ENCODE measurements at regions not wholly inside any gene's neighbourhood (a gene's known extent, or its start where the extent isn't known, plus 50 kb on each side); places are given as distances from the start of the nearest gene placed in this dataset.
A peak's percentile ranks its signal among the peaks of the same experiment; 100 is the strongest.

DNA sequence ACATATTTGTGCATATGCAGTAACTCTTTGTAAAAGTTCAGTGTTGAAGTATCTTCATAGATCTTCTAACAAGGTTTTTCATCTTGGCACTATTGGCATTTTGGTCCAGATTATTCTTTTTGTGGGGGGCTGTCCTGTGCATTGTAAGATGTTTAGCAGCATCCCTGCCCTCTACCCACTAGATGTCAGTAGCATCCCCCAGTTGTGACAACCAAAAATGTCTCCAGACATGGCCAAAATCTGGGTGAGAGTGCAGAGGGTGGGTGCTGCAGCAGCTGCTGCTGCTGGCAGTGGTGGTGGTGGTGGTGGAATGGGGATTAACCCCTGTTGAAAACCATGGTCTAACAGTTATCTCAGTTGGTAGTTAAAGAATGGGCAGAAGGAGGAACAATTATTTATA is 370.0 kb downstream of the GPAT3 start:
- TF ChIP-seq, protein P1, sequence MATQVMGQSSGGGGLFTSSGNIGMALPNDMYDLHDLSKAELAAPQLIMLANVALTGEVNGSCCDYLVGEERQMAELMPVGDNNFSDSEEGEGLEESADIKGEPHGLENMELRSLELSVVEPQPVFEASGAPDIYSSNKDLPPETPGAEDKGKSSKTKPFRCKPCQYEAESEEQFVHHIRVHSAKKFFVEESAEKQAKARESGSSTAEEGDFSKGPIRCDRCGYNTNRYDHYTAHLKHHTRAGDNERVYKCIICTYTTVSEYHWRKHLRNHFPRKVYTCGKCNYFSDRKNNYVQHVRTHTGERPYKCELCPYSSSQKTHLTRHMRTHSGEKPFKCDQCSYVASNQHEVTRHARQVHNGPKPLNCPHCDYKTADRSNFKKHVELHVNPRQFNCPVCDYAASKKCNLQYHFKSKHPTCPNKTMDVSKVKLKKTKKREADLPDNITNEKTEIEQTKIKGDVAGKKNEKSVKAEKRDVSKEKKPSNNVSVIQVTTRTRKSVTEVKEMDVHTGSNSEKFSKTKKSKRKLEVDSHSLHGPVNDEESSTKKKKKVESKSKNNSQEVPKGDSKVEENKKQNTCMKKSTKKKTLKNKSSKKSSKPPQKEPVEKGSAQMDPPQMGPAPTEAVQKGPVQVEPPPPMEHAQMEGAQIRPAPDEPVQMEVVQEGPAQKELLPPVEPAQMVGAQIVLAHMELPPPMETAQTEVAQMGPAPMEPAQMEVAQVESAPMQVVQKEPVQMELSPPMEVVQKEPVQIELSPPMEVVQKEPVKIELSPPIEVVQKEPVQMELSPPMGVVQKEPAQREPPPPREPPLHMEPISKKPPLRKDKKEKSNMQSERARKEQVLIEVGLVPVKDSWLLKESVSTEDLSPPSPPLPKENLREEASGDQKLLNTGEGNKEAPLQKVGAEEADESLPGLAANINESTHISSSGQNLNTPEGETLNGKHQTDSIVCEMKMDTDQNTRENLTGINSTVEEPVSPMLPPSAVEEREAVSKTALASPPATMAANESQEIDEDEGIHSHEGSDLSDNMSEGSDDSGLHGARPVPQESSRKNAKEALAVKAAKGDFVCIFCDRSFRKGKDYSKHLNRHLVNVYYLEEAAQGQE (IDR thresholded peaks at IDR 0.05; ENCODE audit: insufficient read depth in 1 of 2, low read depth in 2 of 2, low read length in 1 of 2) = no peak
- no peak for TF ChIP-seq TCF7L2 (IDR thresholded peaks at IDR 0.05; ENCODE audit: low read depth, low read length)
- TF ChIP-seq, protein P2, sequence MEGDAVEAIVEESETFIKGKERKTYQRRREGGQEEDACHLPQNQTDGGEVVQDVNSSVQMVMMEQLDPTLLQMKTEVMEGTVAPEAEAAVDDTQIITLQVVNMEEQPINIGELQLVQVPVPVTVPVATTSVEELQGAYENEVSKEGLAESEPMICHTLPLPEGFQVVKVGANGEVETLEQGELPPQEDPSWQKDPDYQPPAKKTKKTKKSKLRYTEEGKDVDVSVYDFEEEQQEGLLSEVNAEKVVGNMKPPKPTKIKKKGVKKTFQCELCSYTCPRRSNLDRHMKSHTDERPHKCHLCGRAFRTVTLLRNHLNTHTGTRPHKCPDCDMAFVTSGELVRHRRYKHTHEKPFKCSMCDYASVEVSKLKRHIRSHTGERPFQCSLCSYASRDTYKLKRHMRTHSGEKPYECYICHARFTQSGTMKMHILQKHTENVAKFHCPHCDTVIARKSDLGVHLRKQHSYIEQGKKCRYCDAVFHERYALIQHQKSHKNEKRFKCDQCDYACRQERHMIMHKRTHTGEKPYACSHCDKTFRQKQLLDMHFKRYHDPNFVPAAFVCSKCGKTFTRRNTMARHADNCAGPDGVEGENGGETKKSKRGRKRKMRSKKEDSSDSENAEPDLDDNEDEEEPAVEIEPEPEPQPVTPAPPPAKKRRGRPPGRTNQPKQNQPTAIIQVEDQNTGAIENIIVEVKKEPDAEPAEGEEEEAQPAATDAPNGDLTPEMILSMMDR (IDR thresholded peaks at IDR 0.05) = peak; percentile 52
